ENCODE measurements at regions not wholly inside any gene's neighbourhood (a gene's known extent, or its start where the extent isn't known, plus 50 kb on each side); places are given as distances from the start of the nearest gene placed in this dataset.

DNA sequence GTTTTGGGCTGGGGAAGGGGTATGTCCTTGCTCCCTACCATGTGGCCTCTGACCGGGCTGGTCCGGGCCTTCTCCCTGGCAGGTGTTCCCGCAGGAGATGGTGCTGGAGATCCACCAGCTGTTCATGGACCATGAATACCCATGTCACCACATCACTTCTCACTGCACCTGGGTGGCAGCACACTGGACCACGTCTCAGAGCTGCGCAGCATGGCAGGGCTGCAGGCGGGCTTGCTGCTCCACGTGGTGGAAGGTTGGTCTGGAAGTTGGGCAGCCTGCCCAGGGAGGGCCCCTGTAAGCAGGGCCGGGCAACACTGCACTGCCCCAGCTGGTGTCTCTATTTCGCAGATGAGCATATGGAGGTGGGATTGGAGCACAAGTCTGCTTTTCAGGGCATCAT is 169.5 kb upstream of the ZNF267 start:
- Mint-ChIP-seq H3K27me3 (ENCODE audit: unreplicated experiment) (no peaks in the 10 kb centered on the region), H3K4me1 (ENCODE audit: low read depth, unreplicated experiment) (peaks cover 18% of the 10 kb centered on the region), H3K9me3 (ENCODE audit: low read depth, unreplicated experiment) (peaks cover 5% of the 10 kb centered on the region), H3K4me3 (ENCODE audit: low read depth, unreplicated experiment) (no peak overlapping the region), H3K27ac (ENCODE audit: unreplicated experiment) (no peak overlapping the region), H3K36me3 (ENCODE audit: insufficient read depth, unreplicated experiment) (peaks cover 41% of the 10 kb centered on the region)
- TF ChIP-seq, protein P1, sequence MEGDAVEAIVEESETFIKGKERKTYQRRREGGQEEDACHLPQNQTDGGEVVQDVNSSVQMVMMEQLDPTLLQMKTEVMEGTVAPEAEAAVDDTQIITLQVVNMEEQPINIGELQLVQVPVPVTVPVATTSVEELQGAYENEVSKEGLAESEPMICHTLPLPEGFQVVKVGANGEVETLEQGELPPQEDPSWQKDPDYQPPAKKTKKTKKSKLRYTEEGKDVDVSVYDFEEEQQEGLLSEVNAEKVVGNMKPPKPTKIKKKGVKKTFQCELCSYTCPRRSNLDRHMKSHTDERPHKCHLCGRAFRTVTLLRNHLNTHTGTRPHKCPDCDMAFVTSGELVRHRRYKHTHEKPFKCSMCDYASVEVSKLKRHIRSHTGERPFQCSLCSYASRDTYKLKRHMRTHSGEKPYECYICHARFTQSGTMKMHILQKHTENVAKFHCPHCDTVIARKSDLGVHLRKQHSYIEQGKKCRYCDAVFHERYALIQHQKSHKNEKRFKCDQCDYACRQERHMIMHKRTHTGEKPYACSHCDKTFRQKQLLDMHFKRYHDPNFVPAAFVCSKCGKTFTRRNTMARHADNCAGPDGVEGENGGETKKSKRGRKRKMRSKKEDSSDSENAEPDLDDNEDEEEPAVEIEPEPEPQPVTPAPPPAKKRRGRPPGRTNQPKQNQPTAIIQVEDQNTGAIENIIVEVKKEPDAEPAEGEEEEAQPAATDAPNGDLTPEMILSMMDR (IDR thresholded peaks at IDR 0.05; ENCODE audit: unreplicated experiment), result no peak
- DNase-seq, result no peak
- CTCF ChIA-PET, result no interaction called here
- BruUV-seq (replicated peaks), result no TSS peak
- intact Hi-C loops (cut with micrococcal nuclease; ENCODE audit: unreplicated experiment), result no loop called here

DNA sequence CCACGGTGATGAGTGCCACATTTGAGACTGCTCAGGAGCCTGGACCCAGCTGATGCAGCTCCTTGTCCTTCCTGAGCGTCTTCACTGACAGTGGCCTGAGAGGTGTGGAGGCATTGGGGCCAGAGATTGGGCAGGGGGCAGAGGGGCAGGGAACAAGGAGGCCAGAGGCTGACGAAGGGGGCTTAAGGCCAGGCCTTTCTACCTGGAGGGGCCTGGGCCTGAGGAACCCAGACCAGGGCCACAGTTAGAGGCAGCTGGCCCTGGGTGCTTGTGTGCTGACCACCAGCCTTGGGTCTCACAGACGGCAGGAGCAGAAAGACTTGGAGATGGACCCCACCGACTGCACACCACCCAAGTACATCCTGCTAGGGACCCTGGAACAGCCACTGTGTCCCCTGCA is 168.2 kb upstream of the ZNF267 start:
- CTCF ChIA-PET, result no interaction called here

DNA sequence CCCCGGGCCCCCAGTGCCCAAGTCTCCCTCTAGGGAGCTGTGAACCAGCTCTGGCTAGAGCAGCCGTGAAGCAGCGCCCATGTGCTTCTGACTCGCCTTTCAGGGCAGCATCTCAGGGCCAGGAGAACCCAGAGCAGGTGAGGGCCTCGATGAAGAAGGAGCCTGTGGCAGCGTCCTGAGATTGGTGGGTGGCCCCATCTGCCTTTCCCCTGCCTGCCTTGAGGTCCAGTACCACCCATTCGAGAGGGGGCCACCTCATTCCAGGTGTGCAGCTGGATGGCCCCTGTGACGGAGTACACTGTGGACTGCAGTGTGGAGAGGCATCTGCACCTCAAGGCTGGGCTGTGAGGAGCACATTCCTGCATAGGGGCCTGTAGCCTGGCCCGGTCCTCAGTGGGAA is 167.3 kb upstream of the ZNF267 start:
- Mint-ChIP-seq H3K36me3 (ENCODE audit: insufficient read depth, unreplicated experiment) (peaks cover 29% of the 10 kb centered on the region), H3K27me3 (ENCODE audit: unreplicated experiment) (no peaks in the 10 kb centered on the region), H3K9me3 (ENCODE audit: low read depth, unreplicated experiment) (peaks cover 5% of the 10 kb centered on the region), H3K4me3 (ENCODE audit: low read depth, unreplicated experiment) (no peak overlapping the region), H3K27ac (ENCODE audit: unreplicated experiment) (no peak overlapping the region), H3K4me1 (ENCODE audit: low read depth, unreplicated experiment) (peaks cover 14% of the 10 kb centered on the region)
- no TSS peak for BruUV-seq (replicated peaks)
- intact Hi-C loops (cut with micrococcal nuclease; ENCODE audit: unreplicated experiment), result no loop called here
- CTCF ChIA-PET, result no interaction called here
- TF ChIP-seq, protein P1 (IDR thresholded peaks at IDR 0.05; ENCODE audit: unreplicated experiment), result no peak
- no peak for DNase-seq

More for the DNA sequence above, 168.2 kb upstream of the ZNF267 start:
- Mint-ChIP-seq H3K4me3 (ENCODE audit: low read depth, unreplicated experiment) (no peak overlapping the region), H3K27ac (ENCODE audit: unreplicated experiment) (no peak overlapping the region), H3K36me3 (ENCODE audit: insufficient read depth, unreplicated experiment) (peaks cover 39% of the 10 kb centered on the region), H3K27me3 (ENCODE audit: unreplicated experiment) (no peaks in the 10 kb centered on the region), H3K9me3 (ENCODE audit: low read depth, unreplicated experiment) (peaks cover 5% of the 10 kb centered on the region), H3K4me1 (ENCODE audit: low read depth, unreplicated experiment) (peaks cover 18% of the 10 kb centered on the region)
- no TSS peak for BruUV-seq (replicated peaks)
- TF ChIP-seq, protein P1 (IDR thresholded peaks at IDR 0.05; ENCODE audit: unreplicated experiment), result no peak
- DNase-seq, result no peak
- intact Hi-C loops (cut with micrococcal nuclease; ENCODE audit: unreplicated experiment), result no loop called here

DNA sequence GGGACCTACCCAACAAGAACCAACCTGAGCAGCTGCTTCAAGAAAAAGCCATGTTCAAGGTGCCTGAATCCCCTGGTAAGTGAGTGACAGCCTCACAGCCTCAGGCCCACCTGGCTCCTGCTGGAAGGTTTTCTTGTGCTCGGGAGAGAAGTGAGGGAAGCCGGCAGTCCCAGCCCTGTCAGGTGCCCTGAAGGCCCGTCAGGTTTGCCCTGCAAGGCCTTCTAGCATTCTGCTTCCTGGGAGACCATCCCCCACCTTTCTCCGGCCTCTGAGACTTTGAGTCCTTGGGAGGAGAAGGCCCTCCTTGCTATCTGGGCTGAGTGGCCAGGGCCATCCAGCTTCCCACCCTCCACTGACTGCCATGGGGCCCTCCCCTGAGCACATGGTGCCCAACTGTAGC is 166.7 kb upstream of the ZNF267 start:
- H3K4me3 Mint-ChIP-seq (ENCODE audit: low read depth, unreplicated experiment), result no peak overlapping the region
- TF ChIP-seq, protein P1 (IDR thresholded peaks at IDR 0.05; ENCODE audit: unreplicated experiment), result no peak
- BruUV-seq (replicated peaks), result no TSS peak
- no peak overlapping the region for H3K27ac Mint-ChIP-seq (ENCODE audit: unreplicated experiment)
- H3K36me3 Mint-ChIP-seq (ENCODE audit: insufficient read depth, unreplicated experiment), result peaks cover 29% of the 10 kb centered on the region
- intact Hi-C loops (cut with micrococcal nuclease; ENCODE audit: unreplicated experiment), result no loop called here
- H3K9me3 Mint-ChIP-seq (ENCODE audit: low read depth, unreplicated experiment), result peaks cover 5% of the 10 kb centered on the region
- H3K27me3 Mint-ChIP-seq (ENCODE audit: unreplicated experiment), result no peaks in the 10 kb centered on the region
- no peak for DNase-seq
- CTCF ChIA-PET, result no interaction called here
- peaks cover 8% of the 10 kb centered on the region for H3K4me1 Mint-ChIP-seq (ENCODE audit: low read depth, unreplicated experiment)
